H9 (cell line): ENCODE measurements at regions not wholly inside any gene's neighbourhood (a gene's known extent, or its start where the extent isn't known, plus 50 kb on each side); places are given as distances from the start of the nearest gene placed in this dataset.
A peak's percentile ranks its signal among the peaks of the same experiment; 100 is the strongest.

Experiments
- DNase-seq: peaks from one replicate; pipeline ENCODE4 v3.0.0-alpha.2; 2017
- H2AFZ ChIP-seq: one replicate; pipeline ENCODE4 v1.6.1; 2013; ENCODE audit warnings: mild to moderate bottlenecking, low read length, control low read depth, moderate library complexity
- H2AK5ac ChIP-seq: 2 replicates; pipeline ENCODE4 v1.6.1; 2013; ENCODE audit warnings: low read length, control low read depth, mixed read lengths; ENCODE audit not compliant: insufficient read length
- H2BK120ac ChIP-seq: one replicate; pipeline ENCODE4 v1.6.1; 2013; ENCODE audit warnings: low read depth, mild to moderate bottlenecking, low read length, control low read depth, inconsistent platforms; ENCODE audit not compliant: poor library complexity, severe bottlenecking
- H2BK12ac ChIP-seq: 2 replicates; pipeline ENCODE4 v1.6.1; 2013; ENCODE audit warnings: low read length, control low read depth, mixed read lengths, low read depth; ENCODE audit not compliant: insufficient read length
- H2BK15ac ChIP-seq: 2 replicates; pipeline ENCODE4 v1.6.1; 2013; ENCODE audit warnings: low read depth, low read length, control low read depth
- H2BK20ac ChIP-seq: one replicate; pipeline ENCODE4 v1.6.1; 2013; ENCODE audit warnings: low read depth, mild to moderate bottlenecking, low read length, control low read depth, inconsistent platforms; ENCODE audit not compliant: poor library complexity, severe bottlenecking
- H2BK5ac ChIP-seq: 2 replicates; pipeline ENCODE4 v1.6.1; 2013; ENCODE audit warnings: low read length, control low read depth, mixed read lengths; ENCODE audit not compliant: insufficient read length
- H3K14ac ChIP-seq: 2 replicates; pipeline ENCODE4 v1.6.1; 2013; ENCODE audit warnings: low read length, control low read depth; ENCODE audit not compliant: insufficient read depth
- H3K18ac ChIP-seq: 2 replicates; pipeline ENCODE4 v1.6.1; 2013; ENCODE audit warnings: low read depth, mild to moderate bottlenecking, mixed read lengths, low read length, control low read depth; ENCODE audit not compliant: insufficient read length
- H3K23ac ChIP-seq: 2 replicates; pipeline ENCODE4 v1.6.1; 2013; ENCODE audit warnings: low read length, control low read depth, mixed read lengths, low read depth; ENCODE audit not compliant: insufficient read length
- H3K23me2 ChIP-seq: 2 replicates; pipeline ENCODE4 v1.6.1; 2013; ENCODE audit warnings: low read depth, mild to moderate bottlenecking, mixed read lengths, low read length, control low read depth; ENCODE audit not compliant: insufficient read length, poor library complexity, severe bottlenecking
- H3K27ac ChIP-seq: 2 replicates; pipeline ENCODE4 v1.5.1; 2013; ENCODE audit warnings: low read length, control low read depth, mixed read lengths, low read depth; ENCODE audit not compliant: insufficient read length
- H3K27me3 ChIP-seq: 2 replicates; pipeline ENCODE4 v1.6.1; 2013; ENCODE audit warnings: low read length, control low read depth, inconsistent platforms; ENCODE audit not compliant: insufficient read depth
- H3K4ac ChIP-seq: 2 replicates; pipeline ENCODE4 v1.6.1; 2013; ENCODE audit warnings: low read depth, mild to moderate bottlenecking, control low read depth, inconsistent platforms, low read length, moderate library complexity
- H3K4me1 ChIP-seq: 2 replicates; pipeline ENCODE4 v1.6.1; 2013; ENCODE audit warnings: low read length, control low read depth, inconsistent platforms; ENCODE audit not compliant: insufficient read depth
- H3K4me2 ChIP-seq: 2 replicates; pipeline ENCODE4 v1.6.1; 2013; ENCODE audit warnings: low read length, control low read depth, mixed read lengths; ENCODE audit not compliant: insufficient read length, insufficient read depth
- H3K56ac ChIP-seq: 2 replicates; pipeline ENCODE4 v1.6.1; 2013; ENCODE audit warnings: low read depth, mild to moderate bottlenecking, mixed read lengths, low read length, control low read depth; ENCODE audit not compliant: insufficient read length
- H3K79me1 ChIP-seq: 2 replicates; pipeline ENCODE4 v1.6.1; 2013; ENCODE audit warnings: low read depth, mild to moderate bottlenecking, moderate library complexity, low read length, control low read depth, inconsistent platforms; ENCODE audit not compliant: insufficient read depth, poor library complexity, severe bottlenecking
- H3K79me2 ChIP-seq: 2 replicates; pipeline ENCODE4 v1.6.1; 2013; ENCODE audit warnings: low read length, control low read depth, inconsistent platforms; ENCODE audit not compliant: insufficient read depth
- H3K9ac ChIP-seq: 2 replicates; pipeline ENCODE4 v1.6.1; 2013; ENCODE audit warnings: low read length, control low read depth, mixed read lengths; ENCODE audit not compliant: insufficient read length; ENCODE audit errors: extremely low read depth
- H3K9me3 ChIP-seq: one replicate; pipeline ENCODE4 v1.6.1; 2013; ENCODE audit warnings: low read depth, low read length, inconsistent platforms; ENCODE audit not compliant: control insufficient read depth
- H3T11ph ChIP-seq: one replicate; pipeline ENCODE4 v1.6.1; 2013; ENCODE audit warnings: mild to moderate bottlenecking, low read length, control low read depth, inconsistent platforms
- H4K20me1 ChIP-seq: one replicate; pipeline ENCODE4 v1.6.1; 2013; ENCODE audit not compliant: control insufficient read depth, insufficient read length, insufficient read depth
- H4K5ac ChIP-seq: 2 replicates; pipeline ENCODE4 v1.6.1; 2013; ENCODE audit warnings: low read depth, mild to moderate bottlenecking, mixed read lengths, low read length, control low read depth; ENCODE audit not compliant: insufficient read length
- H4K8ac ChIP-seq: replicated peaks from 2 replicates; pipeline ENCODE4 v1.6.1; 2013; ENCODE audit warnings: low read length, control low read depth, mixed read lengths, low read depth; ENCODE audit not compliant: insufficient read length
- H4K91ac ChIP-seq: 2 replicates; pipeline ENCODE4 v1.6.1; 2013; ENCODE audit warnings: low read depth, mild to moderate bottlenecking, moderate library complexity, mixed read lengths, low read length, control low read depth; ENCODE audit not compliant: insufficient read length
- H3K27ac Mint-ChIP-seq, 3 experiments: 2 replicates in 2 of 3; 3 replicates in 1 of 3; pipeline ENCODE4 v1.8.0; 2020 to 2021; ENCODE audit warnings: mixed read lengths in 3 of 3, mild to moderate bottlenecking in 1 of 3, moderate library complexity in 1 of 3
- H3K27me3 Mint-ChIP-seq: 2 replicates; pipeline ENCODE4 v1.8.0; 2021; ENCODE audit warnings: low read depth, mild to moderate bottlenecking, moderate library complexity, mixed read lengths
- H3K36me3 Mint-ChIP-seq, 3 experiments: 2 replicates in 2 of 3; 3 replicates in 1 of 3; pipeline ENCODE4 v1.8.0; 2020 to 2021; ENCODE audit warnings: low read depth in 3 of 3, mixed read lengths in 3 of 3; ENCODE audit not compliant: insufficient read depth in 1 of 3
- H3K4me1 Mint-ChIP-seq, 2 experiments: 2 replicates each; pipeline ENCODE4 v1.8.0; 2020; ENCODE audit warnings: mixed read lengths in 2 of 2
- H3K4me3 Mint-ChIP-seq, 2 experiments: 2 replicates in 1 of 2; 3 replicates in 1 of 2; pipeline ENCODE4 v1.8.0; 2020 to 2021; ENCODE audit warnings: mild to moderate bottlenecking in 2 of 2, mixed read lengths in 2 of 2, moderate library complexity in 1 of 2
- H3K9me3 Mint-ChIP-seq, 2 experiments: 2 replicates in 1 of 2; 3 replicates in 1 of 2; pipeline ENCODE4 v1.8.0; 2020; ENCODE audit warnings: mild to moderate bottlenecking in 2 of 2, mixed read lengths in 2 of 2, moderate library complexity in 1 of 2
- WGBS: extraction: QIAGEN DNeasy Blood & Tissue Kit; methylation state at CpG from one replicate; pipeline ENCODE4 v1.1.7; 2013; ENCODE audit warnings: missing lambda C conversion rate, low lambda C conversion rate, mixed read lengths; ENCODE audit not compliant: insufficient read length; ENCODE audit errors: extremely low coverage; 5-methylcytosine and 5-hydroxymethylcytosine counted together
- TF ChIP-seq, protein P1 (sequence below): fragments of 200-600 bp; sonication (generic); conservative IDR thresholded peaks from 3 replicates; pipeline ENCODE4 v1.8.0; 2021; ENCODE audit warnings: antibody characterized with exemption, mild to moderate bottlenecking

DNA sequence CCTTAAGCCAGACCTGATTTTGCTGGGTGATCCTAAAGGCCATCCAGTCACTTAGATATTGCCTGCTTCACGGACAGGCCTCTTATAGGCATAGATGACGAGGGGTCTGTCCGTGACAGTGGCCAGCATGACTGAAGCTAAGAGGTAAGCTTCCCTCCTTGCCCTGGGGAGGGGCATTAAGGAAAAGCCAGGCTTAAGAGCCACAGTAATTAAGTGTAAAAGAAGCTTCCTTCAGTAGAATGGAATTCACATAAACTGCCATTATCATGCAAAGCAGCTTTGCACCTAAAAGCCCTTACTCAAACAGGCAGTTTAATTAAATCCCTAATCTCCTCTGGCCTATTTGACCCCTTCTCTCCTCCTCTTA lies 99.4 kb upstream of the PKDCC start:
- no peaks in the 10 kb centered on the region for H3K79me1 ChIP-seq
- no peak overlapping the region for H3T11ph ChIP-seq
- H2BK15ac ChIP-seq, result no peak overlapping the region
- peak overlapping the region in 1 of 2 experiments; percentile 72; a peak in 1 of 5 replicates for H3K4me3 Mint-ChIP-seq
- TF ChIP-seq, protein P1, sequence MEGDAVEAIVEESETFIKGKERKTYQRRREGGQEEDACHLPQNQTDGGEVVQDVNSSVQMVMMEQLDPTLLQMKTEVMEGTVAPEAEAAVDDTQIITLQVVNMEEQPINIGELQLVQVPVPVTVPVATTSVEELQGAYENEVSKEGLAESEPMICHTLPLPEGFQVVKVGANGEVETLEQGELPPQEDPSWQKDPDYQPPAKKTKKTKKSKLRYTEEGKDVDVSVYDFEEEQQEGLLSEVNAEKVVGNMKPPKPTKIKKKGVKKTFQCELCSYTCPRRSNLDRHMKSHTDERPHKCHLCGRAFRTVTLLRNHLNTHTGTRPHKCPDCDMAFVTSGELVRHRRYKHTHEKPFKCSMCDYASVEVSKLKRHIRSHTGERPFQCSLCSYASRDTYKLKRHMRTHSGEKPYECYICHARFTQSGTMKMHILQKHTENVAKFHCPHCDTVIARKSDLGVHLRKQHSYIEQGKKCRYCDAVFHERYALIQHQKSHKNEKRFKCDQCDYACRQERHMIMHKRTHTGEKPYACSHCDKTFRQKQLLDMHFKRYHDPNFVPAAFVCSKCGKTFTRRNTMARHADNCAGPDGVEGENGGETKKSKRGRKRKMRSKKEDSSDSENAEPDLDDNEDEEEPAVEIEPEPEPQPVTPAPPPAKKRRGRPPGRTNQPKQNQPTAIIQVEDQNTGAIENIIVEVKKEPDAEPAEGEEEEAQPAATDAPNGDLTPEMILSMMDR, result no peak
- H3K4ac ChIP-seq, result no peak overlapping the region
- no peak overlapping the region for H4K91ac ChIP-seq
- no CpG with 5 or more reads among the region's 3 CpGs for WGBS
- H2AFZ ChIP-seq, result no peak overlapping the region
- no peak overlapping the region for H4K5ac ChIP-seq
- H3K27me3 Mint-ChIP-seq, result peaks cover 2% of the 10 kb centered on the region
- no peak overlapping the region for H4K8ac ChIP-seq
- H2BK5ac ChIP-seq, result no peak overlapping the region
- H3K27ac ChIP-seq, result no peak overlapping the region
- no peak overlapping the region for H3K14ac ChIP-seq
- H3K9me3 Mint-ChIP-seq, result no peaks in the 10 kb centered on the region; a peak in 1 of 5 replicates
- no peak overlapping the region for H3K9ac ChIP-seq
- H3K18ac ChIP-seq, result no peak overlapping the region
- no peak overlapping the region for H2BK12ac ChIP-seq
- no peaks in the 10 kb centered on the region for H4K20me1 ChIP-seq
- no peaks in the 10 kb centered on the region for H3K79me2 ChIP-seq
- H3K9me3 ChIP-seq, result no peaks in the 10 kb centered on the region
- peak; percentile 47 for DNase-seq
- no peak overlapping the region for H3K23ac ChIP-seq
- no peaks in the 10 kb centered on the region for H3K27me3 ChIP-seq
- H2AK5ac ChIP-seq, result no peak overlapping the region
- peaks cover 16% of the 10 kb centered on the region for H3K4me1 ChIP-seq
- peak overlapping the region; percentile 31 for H3K4me2 ChIP-seq
- H3K36me3 Mint-ChIP-seq, result no peaks in the 10 kb centered on the region; a peak in 1 of 7 replicates
- H3K23me2 ChIP-seq, result no peaks in the 10 kb centered on the region
- no peak overlapping the region for H3K56ac ChIP-seq
- H3K4me1 Mint-ChIP-seq, result peaks cover 55 to 58% of the 10 kb centered on the region in 2 experiments
- H3K27ac Mint-ChIP-seq, result peak overlapping the region; percentile 90 to 96 (median 93); a peak in 6 of 7 replicates
- no peak overlapping the region for H2BK120ac ChIP-seq
- H2BK20ac ChIP-seq, result no peak overlapping the region
